Body of pancreas (tissue), 4 donors: ENCODE measurements at regions not wholly inside any gene's neighbourhood (a gene's known extent, or its start where the extent isn't known, plus 50 kb on each side); places are given as distances from the start of the nearest gene placed in this dataset.

ENCODE experiments used
- ATAC-seq: fragments of 150-250 bp; one replicate; pipeline ENCODE4 v1.9.1; 2016
- DNase-seq, 4 donors: peaks; one replicate each; pipeline ENCODE4 v3.0.0-alpha.2; 2019
- H3K27ac ChIP-seq, 4 donors: fragments of 200-600 bp; sonication (generic); 1 replicate in 3 of 4; 2 replicates in 1 of 4; pipeline versions ENCODE4 v1.5.1 to v1.6.1; 2016 to 2019; ENCODE audit warnings: mild to moderate bottlenecking in 1 of 4, mixed read lengths in 1 of 4, moderate library complexity in 1 of 4
- H3K27me3 ChIP-seq, 2 donors: fragments of 200-600 bp; sonication (generic); one replicate each; pipeline ENCODE4 v1.6.0; 2016; ENCODE audit warnings: mild to moderate bottlenecking in 1 of 2
- H3K36me3 ChIP-seq, 2 donors: fragments of 200-600 bp; sonication (generic); replicated peaks in 1 of 2; 2 replicates each; pipeline ENCODE4 v1.5.1; 2016; ENCODE audit warnings: low read depth in 2 of 2; ENCODE audit not compliant: insufficient read depth in 1 of 2
- H3K4me1 ChIP-seq: fragments of 200-600 bp; sonication (generic); one replicate; pipeline ENCODE4 v1.6.0; 2016
- H3K4me3 ChIP-seq, 2 donors: fragments of 200-600 bp; sonication (generic); 1 replicate in 1 of 2; 2 replicates in 1 of 2; pipeline ENCODE4 v1.5.1; 2016 to 2019
- H3K9me3 ChIP-seq, 3 donors: fragments of 200-600 bp; sonication (generic); 1 replicate in 2 of 3; 2 replicates in 1 of 3; pipeline ENCODE4 v1.5.1; 2016
- CTCF ChIP-seq, 7 experiments: fragments of 450-650 bp in 4 of 7; fragments of 200-600 bp in 3 of 7; sonication (generic) in 3 of 7; IDR thresholded peaks; one replicate each; pipeline ENCODE4 v1.5.1; 2016 to 2019; ENCODE audit warnings: antibody characterized with exemption in 7 of 7
- POLR2A ChIP-seq, 3 donors: fragments of 450-650 bp; IDR thresholded peaks; one replicate each; pipeline ENCODE4 v1.6.1; 2016; ENCODE audit warnings: antibody characterized with exemption in 3 of 3, mild to moderate bottlenecking in 2 of 3
- WGBS, 2 donors: methylation state at CpG; one replicate each; pipeline ENCODE4 v1.1.5; 2017; 5-methylcytosine and 5-hydroxymethylcytosine counted together
- intact Hi-C: fragments of 100-400 bp; cut with DNase I; formaldehyde crosslinking; loops from one replicate; pipeline ENCODE4 v1.15.1; 2023

GRCh38 chr10:44203535-44203934 is 181.4 kb downstream of the CXCL12 start:
- H3K4me1 ChIP-seq, result no peaks in the 10 kb centered on the region
- no peak for ATAC-seq
- intact Hi-C loops, result no loop called here

GRCh38 chr10:44202952-44203351 is 181.9 kb downstream of the CXCL12 start:
- ATAC-seq, result no peak
- 57 to 75% methylated on average over 4 of the region's 4 CpGs for WGBS, 2 donors
- intact Hi-C loops, result no loop called here

More at GRCh38 chr10:44203535-44203934, 181.4 kb downstream of the CXCL12 start:
- Histone ChIP-seq H3K27ac (no peak overlapping the region), H3K36me3 (no peaks in the 10 kb centered on the region), H3K27me3 (no peaks in the 10 kb centered on the region), H3K9me3 (no peaks in the 10 kb centered on the region), H3K4me3 (no peak overlapping the region)
- TF ChIP-seq POLR2A (IDR thresholded peaks at IDR 0.05) (no peak), CTCF (IDR thresholded peaks at IDR 0.05) (no peak)
- DNase-seq, result no peak

GRCh38 chr10:44201656-44202055 is 183.2 kb downstream of the CXCL12 start:
- DNase-seq, result no peak
- WGBS, 2 donors, result 66 to 68% methylated on average over 2 of the region's 2 CpGs
- Histone ChIP-seq H3K27ac (no peak overlapping the region), H3K4me3 (no peak overlapping the region), H3K9me3 (no peaks in the 10 kb centered on the region), H3K36me3 (no peaks in the 10 kb centered on the region), H3K4me1 (no peaks in the 10 kb centered on the region), H3K27me3 (no peaks in the 10 kb centered on the region)
- TF ChIP-seq POLR2A (IDR thresholded peaks at IDR 0.05), result no peak
- TF ChIP-seq CTCF (IDR thresholded peaks at IDR 0.05), result no peak
- intact Hi-C loops, result no loop called here
- ATAC-seq, result no peak

More at GRCh38 chr10:44202952-44203351, 181.9 kb downstream of the CXCL12 start:
- Histone ChIP-seq H3K9me3 (no peaks in the 10 kb centered on the region), H3K4me3 (no peak overlapping the region), H3K36me3 (no peaks in the 10 kb centered on the region), H3K27ac (no peak overlapping the region), H3K27me3 (no peaks in the 10 kb centered on the region), H3K4me1 (no peaks in the 10 kb centered on the region)
- no peak for TF ChIP-seq CTCF (IDR thresholded peaks at IDR 0.05)
- TF ChIP-seq POLR2A (IDR thresholded peaks at IDR 0.05), result no peak
- DNase-seq, result no peak

GRCh38 chr10:44201011-44201410 is 183.9 kb downstream of the CXCL12 start:
- no peak for DNase-seq
- Histone ChIP-seq H3K27ac (no peak overlapping the region), H3K9me3 (no peaks in the 10 kb centered on the region), H3K4me1 (peaks cover 3% of the 10 kb centered on the region), H3K36me3 (no peaks in the 10 kb centered on the region), H3K27me3 (no peaks in the 10 kb centered on the region), H3K4me3 (no peak overlapping the region)
- intact Hi-C loops, result no loop called here
- WGBS, 2 donors, result 90 to 94% methylated on average over 6 of the region's 6 CpGs
- no peak for ATAC-seq
- no peak for TF ChIP-seq CTCF (IDR thresholded peaks at IDR 0.05)
- no peak for TF ChIP-seq POLR2A (IDR thresholded peaks at IDR 0.05)

- H3K27me3 ChIP-seq, result no peaks in the 10 kb centered on the region
- ATAC-seq (no peak), DNase-seq (no peak)
- no peak for TF ChIP-seq CTCF (IDR thresholded peaks at IDR 0.05)
- no peak for TF ChIP-seq POLR2A (IDR thresholded peaks at IDR 0.05)
- H3K36me3 ChIP-seq, result no peaks in the 10 kb centered on the region
- intact Hi-C loops, result no loop called here
- no peaks in the 10 kb centered on the region for H3K9me3 ChIP-seq
- no peak overlapping the region for H3K4me3 ChIP-seq
- H3K27ac ChIP-seq, result no peak overlapping the region
- 83 to 94% methylated on average over 8 to 12 of the region's 12 CpGs for WGBS, 2 donors
- peaks cover 12% of the 10 kb centered on the region for H3K4me1 ChIP-seq
Measured at GRCh38 chr10:44199991-44200655, 184.8 kb downstream of the CXCL12 start.
